Endothelial cell of umbilical vein (primary cell): ENCODE measurements at regions not wholly inside any gene's neighbourhood (a gene's known extent, or its start where the extent isn't known, plus 50 kb on each side); places are given as distances from the start of the nearest gene placed in this dataset.

Experiments used
- BruUV-seq: library from RNA; stranded (reverse); fragments of 400-500 nt; replicated peaks from 2 replicates; lab custom pipeline; 2021; lab: Mats Ljungman, UMichigan
- CTCF ChIA-PET: fragments of 300-600, 350-600 bp; sonication (Branson Sonifier 250); formaldehyde crosslinking; loops from one replicate; lab custom pipeline; 2021; ENCODE audit warnings: antibody characterized with exemption, inconsistent platforms; lab: Charles Lee
- POLR2A ChIA-PET: fragments of 300-600, 350-600 bp; sonication (Branson Sonifier 250); formaldehyde crosslinking; loops from one replicate; lab custom pipeline; 2021; ENCODE audit warnings: antibody characterized with exemption, inconsistent platforms; lab: Charles Lee
- DNase-seq: peaks from one replicate; pipeline ENCODE4 v3.0.0-alpha.2; 2011; ENCODE audit warnings: low read depth, low spot score
- FAIRE-seq: peaks from 2 replicates; lab custom pipeline; 2011; peaks lifted over from hg19 to GRCh38; lab: Jason Lieb, UNC
- H2AFZ ChIP-seq: 2 replicates; pipeline ENCODE4 v1.6.0; 2012; ENCODE audit warnings: low read depth, low read length, control low read depth, inconsistent platforms
- H3K27ac ChIP-seq: 2 replicates; pipeline ENCODE4 v1.5.1; 2011; ENCODE audit warnings: low read depth, mild to moderate bottlenecking, control low read depth, low read length, moderate library complexity; ENCODE audit not compliant: insufficient read depth
- H3K27me3 ChIP-seq, 2 experiments: 2 replicates each; pipeline versions ENCODE4 v1.6.0 to v1.6.1; 2011; ENCODE audit warnings: low read length in 2 of 2, mixed read lengths in 1 of 2; ENCODE audit not compliant: control insufficient read depth in 2 of 2, insufficient read depth in 2 of 2
- H3K36me3 ChIP-seq, 2 experiments: 2 replicates in 1 of 2; 3 replicates in 1 of 2; pipeline ENCODE4 v1.5.1; 2011; ENCODE audit warnings: low read length in 2 of 2, mild to moderate bottlenecking in 1 of 2, moderate library complexity in 1 of 2; ENCODE audit not compliant: control insufficient read depth in 2 of 2, insufficient read depth in 2 of 2; ENCODE audit errors: extremely low read depth in 1 of 2
- H3K4me1 ChIP-seq: 3 replicates; pipeline ENCODE4 v1.5.1; 2011; ENCODE audit warnings: mild to moderate bottlenecking, low read length; ENCODE audit not compliant: control insufficient read depth, insufficient read depth; ENCODE audit errors: extremely low read depth
- H3K4me2 ChIP-seq: 2 replicates; pipeline ENCODE4 v1.6.1; 2011; ENCODE audit warnings: low read length, control low read depth, mixed read lengths; ENCODE audit not compliant: insufficient read depth
- H3K4me3 ChIP-seq, 3 experiments: fragments of 200-600 bp in 1 of 3; sonication (generic), shearing (Covaris generic) in 1 of 3; replicated peaks in 1 of 3; 2 replicates each; pipeline ENCODE4 v1.5.1; 2011 to 2016; ENCODE audit warnings: control low read depth in 3 of 3, low read length in 3 of 3, mild to moderate bottlenecking in 2 of 3, inconsistent platforms in 1 of 3, low read depth in 1 of 3, moderate library complexity in 1 of 3; ENCODE audit not compliant: insufficient read depth in 1 of 3
- H3K79me2 ChIP-seq: 2 replicates; pipeline ENCODE4 v1.6.0; 2012; ENCODE audit warnings: low read length, inconsistent platforms; ENCODE audit not compliant: control insufficient read depth, insufficient read depth
- H3K9ac ChIP-seq: replicated peaks from 2 replicates; pipeline ENCODE3; 2011; ENCODE audit warnings: low read length, control low read depth; ENCODE audit not compliant: insufficient read depth; ENCODE audit errors: extremely low read depth
- H3K9me1 ChIP-seq: replicated peaks from 3 replicates; pipeline ENCODE4 v1.6.0; 2011; ENCODE audit warnings: mild to moderate bottlenecking, low read length; ENCODE audit not compliant: control insufficient read depth, insufficient read depth; ENCODE audit errors: extremely low read depth
- H3K9me3 ChIP-seq: replicated peaks from 2 replicates; pipeline ENCODE4 v1.5.1; 2012; ENCODE audit warnings: low read length, inconsistent platforms; ENCODE audit not compliant: control insufficient read depth, insufficient read depth
- H4K20me1 ChIP-seq: replicated peaks from 2 replicates; pipeline ENCODE3; 2011; ENCODE audit warnings: mild to moderate bottlenecking, low read length; ENCODE audit not compliant: control insufficient read depth, insufficient read depth; ENCODE audit errors: extremely low read depth
- CTCF ChIP-seq, 2 donors: IDR thresholded peaks; 1 replicate in 1 of 2; 2 replicates in 1 of 2; pipeline ENCODE4 v1.5.1; 2011; ENCODE audit warnings: low read length in 2 of 2, mild to moderate bottlenecking in 2 of 2, moderate library complexity in 2 of 2, control low read depth in 1 of 2, inconsistent platforms in 1 of 2, low read depth in 1 of 2; ENCODE audit not compliant: insufficient read depth in 1 of 2; ENCODE audit errors: extremely low read depth in 1 of 2
- EZH2 ChIP-seq: IDR thresholded peaks from 2 replicates; pipeline ENCODE4 v1.6.1; 2012; ENCODE audit warnings: borderline replicate concordance, low read depth, mild to moderate bottlenecking, moderate library complexity, low read length, inconsistent platforms; ENCODE audit not compliant: severe bottlenecking
- FOS ChIP-seq: IDR thresholded peaks from 2 replicates; pipeline ENCODE4 v1.6.1; 2011; ENCODE audit warnings: mild to moderate bottlenecking, low read length, moderate library complexity, borderline replicate concordance; ENCODE audit not compliant: insufficient read depth
- GATA2 ChIP-seq: IDR thresholded peaks from 2 replicates; pipeline ENCODE4 v1.7.0; 2011; ENCODE audit warnings: low read depth, mild to moderate bottlenecking, moderate library complexity, mixed read lengths, low read length; ENCODE audit not compliant: insufficient read length, insufficient read depth
- JUN ChIP-seq: IDR thresholded peaks from 2 replicates; pipeline ENCODE4 v1.6.1; 2011; ENCODE audit warnings: borderline replicate concordance, low read depth; ENCODE audit not compliant: insufficient read length, insufficient read depth
- MYC ChIP-seq: IDR thresholded peaks from one replicate; pipeline ENCODE4 v1.6.1; 2011; ENCODE audit warnings: mild to moderate bottlenecking, low read depth, low read length
- POLR2A ChIP-seq: IDR thresholded peaks from 2 replicates; pipeline ENCODE4 v1.6.1; 2012; ENCODE audit warnings: low read depth, mild to moderate bottlenecking, control low read depth, low read length
- POLR2AphosphoS5 ChIP-seq: IDR thresholded peaks from 2 replicates; pipeline ENCODE4 v1.6.1; 2012; ENCODE audit warnings: low read depth, mild to moderate bottlenecking, control low read depth, low read length, moderate library complexity; ENCODE audit not compliant: insufficient read depth
- dilution Hi-C: fragments of 300-500 bp; cut with MboI; formaldehyde crosslinking; loops from one replicate; pipeline ENCODE4 v1.15.0; 2019; ENCODE audit warnings: low sequenced_read_pairs; ENCODE audit not compliant: extremely low pct_ligation_motif_present
- intact Hi-C: fragments of 100-400 bp; cut with micrococcal nuclease; formaldehyde crosslinking; loops from one replicate; pipeline ENCODE4 v1.10.0; 2022

- Histone ChIP-seq H3K9me3 (no peaks in the 10 kb centered on the region), H3K9ac (no peak overlapping the region), H3K27ac (no peak overlapping the region), H4K20me1 (no peaks in the 10 kb centered on the region), H3K27me3 (peaks cover under 1 to 2% of the 10 kb centered on the region in 2 experiments), H3K4me2 (no peak overlapping the region), H2AFZ (no peak overlapping the region), H3K9me1 (no peaks in the 10 kb centered on the region), H3K36me3 (no peaks in the 10 kb centered on the region), H3K4me1 (no peaks in the 10 kb centered on the region), H3K79me2 (no peaks in the 10 kb centered on the region), H3K4me3 (no peak overlapping the region)
- no peak for TF ChIP-seq POLR2A
- no peak for TF ChIP-seq JUN
- TF ChIP-seq GATA2, result no peak
- no peak for TF ChIP-seq FOS
- no peak for TF ChIP-seq MYC
- no peak for TF ChIP-seq CTCF (IDR thresholded peaks at IDR 0.05; ENCODE audit: extremely low read depth in 1 of 2, insufficient read depth in 1 of 2, low read depth in 1 of 2, low read length in 2 of 2)
- no peak for TF ChIP-seq EZH2
- TF ChIP-seq POLR2AphosphoS5, result no peak
- FAIRE-seq, result no peak
- dilution Hi-C loops, result no loop called here
- no TSS peak for BruUV-seq
- intact Hi-C loops, result no loop called here
- ChIA-PET CTCF (no interaction called here), POLR2A (no interaction called here)
- DNase-seq, result no peak
Measured at GRCh38 chr3:28845006-28845324, 435.9 kb upstream of the RBMS3 start.
